Neuron (in vitro differentiated cells): ENCODE measurements at regions not wholly inside any gene's neighbourhood (a gene's known extent, or its start where the extent isn't known, plus 50 kb on each side); places are given as distances from the start of the nearest gene placed in this dataset.

ENCODE experiments used
- H2AFZ ChIP-seq: one replicate; pipeline ENCODE4 v1.6.1; 2013; ENCODE audit warnings: low read depth, mild to moderate bottlenecking, inconsistent platforms, low read length, moderate library complexity
- H3K27me3 ChIP-seq: one replicate; pipeline ENCODE4 v1.6.1; 2013; ENCODE audit warnings: low read length; ENCODE audit not compliant: insufficient read depth
- H3K36me3 ChIP-seq: one replicate; pipeline ENCODE4 v1.6.1; 2013; ENCODE audit warnings: low read length; ENCODE audit not compliant: insufficient read depth
- H3K4me1 ChIP-seq: one replicate; pipeline ENCODE4 v1.6.1; 2013; ENCODE audit warnings: low read length; ENCODE audit not compliant: insufficient read depth
- H3K4me3 ChIP-seq: 2 replicates; pipeline ENCODE4 v1.5.1; 2013; ENCODE audit warnings: mild to moderate bottlenecking, low read length, moderate library complexity
- H3K9me3 ChIP-seq: one replicate; pipeline ENCODE4 v1.6.1; 2013; ENCODE audit warnings: low read length

DNA sequence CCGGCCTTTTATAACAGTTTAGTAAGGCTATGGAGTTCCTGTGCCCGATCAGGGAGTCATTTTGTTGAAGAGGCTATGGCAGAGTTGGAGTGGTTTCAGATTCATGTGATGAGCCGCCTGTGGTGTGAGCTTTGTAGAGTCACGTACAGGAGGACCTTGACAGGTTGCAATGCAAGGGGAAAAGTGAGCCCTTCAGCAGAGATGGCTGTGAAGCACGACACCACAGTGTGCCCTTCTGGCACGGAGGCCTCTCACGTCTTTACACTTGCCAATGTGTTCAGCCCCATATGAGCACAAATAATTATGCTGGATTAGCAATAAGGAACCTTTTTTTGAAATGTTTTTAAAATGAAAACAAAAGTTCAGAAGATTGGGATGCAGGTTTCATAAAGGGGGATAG is 499.8 kb downstream of the LIG4 start:
- Histone ChIP-seq H3K9me3 (no peaks in the 10 kb centered on the region), H2AFZ (no peak overlapping the region), H3K27me3 (no peaks in the 10 kb centered on the region), H3K4me1 (no peaks in the 10 kb centered on the region), H3K4me3 (no peak overlapping the region), H3K36me3 (no peaks in the 10 kb centered on the region)

- no peak overlapping the region for H3K4me3 ChIP-seq
- H2AFZ ChIP-seq, result no peak overlapping the region
- no peaks in the 10 kb centered on the region for H3K9me3 ChIP-seq
Measured at GRCh38 chr13:107713314-107713713, 502.0 kb downstream of the LIG4 start.

DNA sequence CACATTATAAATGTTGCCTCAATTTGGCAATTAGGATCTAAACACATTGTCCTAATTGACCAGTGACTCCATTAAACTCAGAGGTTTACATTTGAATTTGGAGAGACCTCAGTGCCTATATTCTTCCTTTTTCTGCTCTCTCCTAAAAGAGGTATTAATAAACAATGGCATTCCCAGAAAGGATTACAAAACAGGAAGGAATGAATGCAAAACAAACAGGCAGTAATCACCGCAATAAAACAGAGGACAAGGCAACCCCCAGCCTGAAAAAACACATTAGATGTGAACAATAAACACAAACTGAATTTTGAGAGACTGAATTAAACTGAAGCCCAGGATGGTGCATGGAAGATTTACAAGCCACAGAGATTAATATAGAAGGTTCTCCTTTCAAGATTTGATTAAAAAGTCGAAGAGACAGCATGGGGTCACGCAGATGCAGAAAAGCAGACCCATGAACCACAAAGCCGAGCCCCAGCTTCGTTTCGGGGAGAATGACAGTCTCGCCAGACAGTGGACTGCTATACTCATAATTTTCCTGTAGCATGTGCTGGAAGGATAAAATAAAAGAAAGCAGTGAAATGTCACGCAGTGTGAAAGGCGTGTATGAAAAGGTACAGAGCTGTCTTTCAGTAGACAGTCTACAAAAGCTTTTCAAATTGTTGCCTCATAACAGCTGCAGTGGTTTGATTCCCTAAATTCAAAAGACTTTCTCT is 503.0 kb downstream of the LIG4 start:
- Histone ChIP-seq H3K36me3 (no peaks in the 10 kb centered on the region), H2AFZ (no peak overlapping the region), H3K9me3 (no peaks in the 10 kb centered on the region), H3K27me3 (no peaks in the 10 kb centered on the region), H3K4me3 (no peak overlapping the region), H3K4me1 (no peaks in the 10 kb centered on the region)

More at GRCh38 chr13:107713314-107713713, 502.0 kb downstream of the LIG4 start:
- Histone ChIP-seq H3K4me1 (no peaks in the 10 kb centered on the region), H3K36me3 (no peaks in the 10 kb centered on the region), H3K27me3 (no peaks in the 10 kb centered on the region)

DNA sequence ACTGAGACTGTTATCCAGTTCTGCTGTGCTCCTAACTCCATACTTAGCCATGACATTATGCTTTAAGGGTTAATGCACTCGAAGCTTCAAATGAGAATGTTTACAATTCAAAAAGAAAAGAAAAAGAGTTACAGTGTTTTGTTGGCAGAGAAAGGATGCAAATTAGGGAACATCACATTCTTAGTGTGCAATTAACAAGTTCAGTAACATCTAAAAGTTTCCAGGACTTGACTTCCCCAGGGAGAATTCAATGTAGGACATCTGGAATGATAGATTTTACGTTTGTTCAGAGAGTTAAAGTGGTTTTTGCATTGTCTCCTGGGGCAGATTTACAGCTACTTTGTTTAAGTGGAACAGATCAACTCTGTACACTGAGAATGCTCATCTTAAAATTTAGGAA is 525.2 kb downstream of the LIG4 start:
- no peaks in the 10 kb centered on the region for H3K9me3 ChIP-seq
- H3K4me1 ChIP-seq, result no peaks in the 10 kb centered on the region
- H3K4me3 ChIP-seq, result no peak overlapping the region
- H3K27me3 ChIP-seq, result no peaks in the 10 kb centered on the region
- no peak overlapping the region for H2AFZ ChIP-seq
- no peaks in the 10 kb centered on the region for H3K36me3 ChIP-seq

DNA sequence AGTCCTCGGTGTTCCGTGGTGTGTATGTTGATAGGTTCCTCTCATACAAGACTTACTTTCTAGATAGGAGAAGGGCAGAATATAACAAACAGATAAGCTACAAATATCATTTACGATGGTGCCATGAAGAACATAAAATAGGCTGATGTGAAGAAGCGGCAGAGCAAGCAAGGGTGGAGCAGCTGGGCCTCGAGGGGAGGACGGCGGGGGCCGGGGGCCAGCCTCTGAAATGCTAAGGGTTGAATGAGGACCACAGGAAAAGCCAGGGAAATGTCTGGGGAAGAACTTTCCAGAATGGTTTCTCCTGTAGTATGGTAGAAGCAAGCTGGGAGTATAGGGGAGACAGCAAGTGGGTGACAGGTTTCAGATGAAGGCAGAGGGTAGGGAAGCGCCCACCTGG is 529.5 kb downstream of the LIG4 start:
- Histone ChIP-seq H3K4me3 (no peak overlapping the region), H3K36me3 (no peaks in the 10 kb centered on the region), H2AFZ (no peak overlapping the region), H3K4me1 (no peaks in the 10 kb centered on the region), H3K27me3 (no peaks in the 10 kb centered on the region), H3K9me3 (no peaks in the 10 kb centered on the region)

DNA sequence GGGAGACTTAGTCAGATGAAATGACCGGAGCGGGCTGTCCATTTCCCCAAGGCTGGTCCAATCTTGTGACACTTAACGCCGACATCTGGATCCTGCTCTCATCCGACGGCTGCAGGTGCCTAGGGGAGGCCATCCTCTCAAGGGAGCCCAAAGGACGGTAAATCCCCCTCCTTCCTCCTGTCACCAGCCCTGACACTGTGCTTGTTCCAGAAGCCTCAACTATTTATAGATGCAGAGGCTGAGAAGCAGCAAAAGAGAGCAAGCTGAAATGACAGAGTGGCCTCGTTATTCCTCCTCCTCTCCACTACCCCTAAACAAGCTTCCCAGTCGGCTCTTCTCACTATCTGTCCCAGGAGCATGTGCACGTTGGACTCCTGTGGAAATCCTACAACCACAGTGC is 533.7 kb downstream of the LIG4 start:
- Histone ChIP-seq H3K36me3 (no peaks in the 10 kb centered on the region), H3K4me3 (no peak overlapping the region), H3K4me1 (no peaks in the 10 kb centered on the region), H3K27me3 (no peaks in the 10 kb centered on the region), H3K9me3 (no peaks in the 10 kb centered on the region), H2AFZ (no peak overlapping the region)

GRCh38 chr13:107680115-107680514 is 535.2 kb downstream of the LIG4 start:
- no peaks in the 10 kb centered on the region for H3K9me3 ChIP-seq
- H3K27me3 ChIP-seq, result no peaks in the 10 kb centered on the region
- no peaks in the 10 kb centered on the region for H3K4me1 ChIP-seq
- H2AFZ ChIP-seq, result no peak overlapping the region
- H3K4me3 ChIP-seq, result no peak overlapping the region
- H3K36me3 ChIP-seq, result no peaks in the 10 kb centered on the region

DNA sequence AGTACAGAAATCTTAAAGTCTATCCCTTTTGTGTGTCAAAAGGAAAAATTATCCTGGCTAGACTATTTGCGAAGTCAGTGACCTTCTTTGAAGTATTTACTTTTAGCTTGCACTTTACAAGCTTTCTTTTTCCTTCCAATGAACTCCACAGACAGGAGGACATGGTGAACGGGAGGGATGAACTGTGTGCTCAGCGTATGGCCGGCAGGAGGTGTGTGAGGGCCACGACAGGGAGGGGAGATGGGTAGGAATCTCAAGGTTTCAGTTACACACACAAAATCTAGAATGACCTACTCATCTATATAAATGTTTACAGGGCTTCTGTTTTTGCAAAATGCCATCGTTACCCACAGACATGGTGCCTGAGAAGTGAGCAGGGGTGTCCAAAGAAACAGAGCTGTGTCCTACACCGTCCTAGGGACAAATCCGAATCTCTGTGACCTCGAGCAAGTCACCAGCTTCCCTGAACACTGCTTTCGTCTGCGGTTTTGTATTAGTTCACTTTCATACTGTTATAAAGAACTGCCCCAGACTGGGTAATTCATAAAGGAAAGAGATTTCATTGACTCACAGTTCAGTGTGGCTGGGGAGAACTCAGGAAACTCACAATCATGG is 537.2 kb downstream of the LIG4 start:
- no peaks in the 10 kb centered on the region for H3K36me3 ChIP-seq
- H3K4me3 ChIP-seq, result no peak overlapping the region

GRCh38 chr13:107675847-107676550 is 539.3 kb downstream of the LIG4 start:
- no peaks in the 10 kb centered on the region for H3K36me3 ChIP-seq
- H3K4me1 ChIP-seq, result no peaks in the 10 kb centered on the region
- no peaks in the 10 kb centered on the region for H3K9me3 ChIP-seq
- no peaks in the 10 kb centered on the region for H3K27me3 ChIP-seq
- no peak overlapping the region for H3K4me3 ChIP-seq
- no peak overlapping the region for H2AFZ ChIP-seq

More for the DNA sequence above, 537.2 kb downstream of the LIG4 start:
- Histone ChIP-seq H3K4me1 (no peaks in the 10 kb centered on the region), H3K9me3 (no peaks in the 10 kb centered on the region), H3K27me3 (no peaks in the 10 kb centered on the region), H2AFZ (no peak overlapping the region)

DNA sequence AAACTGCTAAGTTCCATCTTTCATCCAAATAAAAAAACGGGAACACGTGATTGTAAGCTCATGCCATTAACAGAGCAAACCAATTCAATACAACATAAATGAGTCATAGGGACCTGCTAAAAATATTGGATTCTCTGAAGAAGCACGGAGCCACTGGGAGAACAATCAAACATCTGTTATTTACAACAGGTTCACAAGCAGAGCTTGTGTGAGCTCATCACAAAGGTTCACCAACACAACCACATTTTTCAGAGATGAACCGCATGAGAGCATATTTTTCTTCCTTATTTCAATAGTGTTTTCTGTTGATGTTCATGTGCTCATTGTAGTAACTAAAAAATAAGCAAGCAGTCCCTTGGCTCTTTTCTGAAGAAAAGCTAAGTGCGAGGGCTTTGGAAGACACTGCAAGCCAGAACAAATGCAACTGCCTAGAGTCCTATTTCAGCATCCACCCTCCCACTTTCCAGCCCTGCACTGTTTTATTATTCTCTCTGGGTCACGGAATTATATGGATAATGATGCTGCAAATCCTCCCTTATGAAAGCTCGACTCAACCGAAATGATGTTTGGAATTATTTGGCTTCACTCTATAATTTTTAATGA is 545.8 kb downstream of the LIG4 start:
- H2AFZ ChIP-seq, result no peak overlapping the region
- no peaks in the 10 kb centered on the region for H3K9me3 ChIP-seq
- no peak overlapping the region for H3K4me3 ChIP-seq
- H3K36me3 ChIP-seq, result no peaks in the 10 kb centered on the region
- H3K27me3 ChIP-seq, result no peaks in the 10 kb centered on the region
- H3K4me1 ChIP-seq, result no peaks in the 10 kb centered on the region

DNA sequence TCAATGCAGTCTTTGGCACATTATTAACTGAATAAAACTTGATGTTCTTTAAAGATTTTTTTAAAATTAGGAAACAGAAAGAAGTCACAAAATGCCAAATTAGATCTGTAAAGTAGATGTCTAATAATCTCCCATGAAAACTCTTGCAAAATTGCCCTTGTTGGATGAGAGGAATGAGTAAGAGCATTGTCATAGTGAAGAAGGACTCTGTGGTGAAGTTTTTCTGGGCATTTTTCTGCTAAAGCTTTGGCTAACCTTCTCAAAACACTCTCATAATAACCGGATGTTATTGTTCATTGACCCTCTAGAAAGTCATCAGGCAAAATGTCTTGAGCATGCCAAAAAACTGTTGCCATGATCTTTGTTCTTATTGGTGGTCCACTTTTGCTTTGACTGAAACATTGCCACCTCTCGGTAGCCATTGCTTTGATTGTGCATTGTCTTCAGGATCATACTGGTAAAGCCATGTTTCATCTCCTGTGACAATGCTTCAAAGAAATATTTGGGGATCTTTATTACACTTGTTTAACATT is 549.3 kb downstream of the LIG4 start:
- H2AFZ ChIP-seq, result no peak overlapping the region
- no peak overlapping the region for H3K4me3 ChIP-seq
- H3K4me1 ChIP-seq, result no peaks in the 10 kb centered on the region
- H3K36me3 ChIP-seq, result no peaks in the 10 kb centered on the region
- no peaks in the 10 kb centered on the region for H3K27me3 ChIP-seq
- no peaks in the 10 kb centered on the region for H3K9me3 ChIP-seq

DNA sequence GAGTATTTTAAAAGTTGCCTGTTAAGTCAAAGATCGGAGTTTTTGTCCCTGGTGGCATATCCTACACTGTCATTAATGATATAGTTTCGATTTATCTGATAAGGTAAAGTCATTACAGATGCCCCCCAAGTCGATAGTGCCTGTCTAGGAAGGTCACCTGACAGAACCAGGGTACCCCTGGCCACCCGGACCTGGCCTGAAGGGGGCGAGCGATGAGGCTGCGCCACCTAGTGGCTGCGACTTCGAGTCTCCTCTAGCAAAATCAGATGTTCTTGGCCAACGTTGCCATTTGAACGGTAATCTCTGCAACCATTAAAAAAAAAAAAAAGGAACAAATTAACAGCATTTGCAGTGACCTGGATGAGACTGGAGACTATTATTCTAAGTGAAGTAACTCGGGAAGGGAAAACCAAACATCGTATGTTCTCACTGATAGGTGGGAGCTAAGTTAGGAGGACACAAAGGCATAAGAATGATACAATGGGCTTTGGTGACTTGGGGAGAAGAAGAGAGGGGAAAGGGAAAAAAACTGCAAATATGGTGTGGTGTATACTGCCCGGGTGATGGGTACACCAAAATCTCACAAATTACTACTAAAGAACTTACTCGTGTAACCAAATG is 565.1 kb downstream of the LIG4 start:
- no peaks in the 10 kb centered on the region for H3K9me3 ChIP-seq
- no peak overlapping the region for H2AFZ ChIP-seq
- no peaks in the 10 kb centered on the region for H3K27me3 ChIP-seq
- no peaks in the 10 kb centered on the region for H3K4me1 ChIP-seq
- no peaks in the 10 kb centered on the region for H3K36me3 ChIP-seq
- no peak overlapping the region for H3K4me3 ChIP-seq

- H3K27me3 ChIP-seq, result no peaks in the 10 kb centered on the region
- H3K36me3 ChIP-seq, result no peaks in the 10 kb centered on the region
- no peaks in the 10 kb centered on the region for H3K4me1 ChIP-seq
- no peaks in the 10 kb centered on the region for H3K9me3 ChIP-seq
- no peak overlapping the region for H2AFZ ChIP-seq
- no peak overlapping the region for H3K4me3 ChIP-seq
Measured at GRCh38 chr13:107649079-107649478, 566.3 kb downstream of the LIG4 start.
